Panc1 (cell line): ENCODE measurements at regions not wholly inside any gene's neighbourhood (a gene's known extent, or its start where the extent isn't known, plus 50 kb on each side); places are given as distances from the start of the nearest gene placed in this dataset.

Experiments used
- TCF7L2 ChIP-seq: IDR thresholded peaks from 2 replicates; pipeline ENCODE4 v1.6.1; 2011; ENCODE audit warnings: mild to moderate bottlenecking, low read depth, low read length, inconsistent platforms
- TF ChIP-seq, protein P1 (sequence below), 2 experiments: IDR thresholded peaks; 2 replicates each; pipeline ENCODE4 v1.6.1; 2011 to 2012; ENCODE audit warnings: low read depth in 2 of 2, control low read depth in 1 of 2, low read length in 1 of 2, mild to moderate bottlenecking in 1 of 2, moderate library complexity in 1 of 2; ENCODE audit not compliant: insufficient read depth in 1 of 2
- TF ChIP-seq, protein P2 (sequence below): fragments of 450-650 bp; IDR thresholded peaks from 2 replicates; pipeline ENCODE4 v1.5.1; 2017; ENCODE audit warnings: mild to moderate bottlenecking

DNA sequence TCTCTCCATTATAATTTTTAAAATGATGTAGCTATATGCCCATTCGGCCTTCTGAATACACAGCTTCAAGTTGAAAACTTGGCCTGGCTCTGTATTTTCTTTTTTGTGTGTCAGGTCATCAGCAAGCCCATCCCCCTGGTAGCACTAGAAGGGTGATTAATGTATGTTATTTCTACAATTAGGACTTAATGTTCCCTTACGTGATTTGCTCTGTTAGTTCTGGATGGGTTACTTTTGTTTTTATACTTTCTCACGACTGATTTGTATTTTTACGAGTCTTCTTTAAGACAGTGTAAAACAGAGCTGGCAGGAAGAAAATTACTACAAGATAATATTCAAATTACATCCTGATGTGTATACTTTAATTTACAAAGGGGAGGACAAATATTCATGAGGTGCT lies 88.4 kb upstream of the RGPD4 start:
- no peak for TF ChIP-seq TCF7L2
- TF ChIP-seq, protein P1, sequence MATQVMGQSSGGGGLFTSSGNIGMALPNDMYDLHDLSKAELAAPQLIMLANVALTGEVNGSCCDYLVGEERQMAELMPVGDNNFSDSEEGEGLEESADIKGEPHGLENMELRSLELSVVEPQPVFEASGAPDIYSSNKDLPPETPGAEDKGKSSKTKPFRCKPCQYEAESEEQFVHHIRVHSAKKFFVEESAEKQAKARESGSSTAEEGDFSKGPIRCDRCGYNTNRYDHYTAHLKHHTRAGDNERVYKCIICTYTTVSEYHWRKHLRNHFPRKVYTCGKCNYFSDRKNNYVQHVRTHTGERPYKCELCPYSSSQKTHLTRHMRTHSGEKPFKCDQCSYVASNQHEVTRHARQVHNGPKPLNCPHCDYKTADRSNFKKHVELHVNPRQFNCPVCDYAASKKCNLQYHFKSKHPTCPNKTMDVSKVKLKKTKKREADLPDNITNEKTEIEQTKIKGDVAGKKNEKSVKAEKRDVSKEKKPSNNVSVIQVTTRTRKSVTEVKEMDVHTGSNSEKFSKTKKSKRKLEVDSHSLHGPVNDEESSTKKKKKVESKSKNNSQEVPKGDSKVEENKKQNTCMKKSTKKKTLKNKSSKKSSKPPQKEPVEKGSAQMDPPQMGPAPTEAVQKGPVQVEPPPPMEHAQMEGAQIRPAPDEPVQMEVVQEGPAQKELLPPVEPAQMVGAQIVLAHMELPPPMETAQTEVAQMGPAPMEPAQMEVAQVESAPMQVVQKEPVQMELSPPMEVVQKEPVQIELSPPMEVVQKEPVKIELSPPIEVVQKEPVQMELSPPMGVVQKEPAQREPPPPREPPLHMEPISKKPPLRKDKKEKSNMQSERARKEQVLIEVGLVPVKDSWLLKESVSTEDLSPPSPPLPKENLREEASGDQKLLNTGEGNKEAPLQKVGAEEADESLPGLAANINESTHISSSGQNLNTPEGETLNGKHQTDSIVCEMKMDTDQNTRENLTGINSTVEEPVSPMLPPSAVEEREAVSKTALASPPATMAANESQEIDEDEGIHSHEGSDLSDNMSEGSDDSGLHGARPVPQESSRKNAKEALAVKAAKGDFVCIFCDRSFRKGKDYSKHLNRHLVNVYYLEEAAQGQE (IDR thresholded peaks at IDR 0.05; ENCODE audit: insufficient read depth in 1 of 2, low read depth in 2 of 2, low read length in 1 of 2) = no peak
- TF ChIP-seq, protein P2, sequence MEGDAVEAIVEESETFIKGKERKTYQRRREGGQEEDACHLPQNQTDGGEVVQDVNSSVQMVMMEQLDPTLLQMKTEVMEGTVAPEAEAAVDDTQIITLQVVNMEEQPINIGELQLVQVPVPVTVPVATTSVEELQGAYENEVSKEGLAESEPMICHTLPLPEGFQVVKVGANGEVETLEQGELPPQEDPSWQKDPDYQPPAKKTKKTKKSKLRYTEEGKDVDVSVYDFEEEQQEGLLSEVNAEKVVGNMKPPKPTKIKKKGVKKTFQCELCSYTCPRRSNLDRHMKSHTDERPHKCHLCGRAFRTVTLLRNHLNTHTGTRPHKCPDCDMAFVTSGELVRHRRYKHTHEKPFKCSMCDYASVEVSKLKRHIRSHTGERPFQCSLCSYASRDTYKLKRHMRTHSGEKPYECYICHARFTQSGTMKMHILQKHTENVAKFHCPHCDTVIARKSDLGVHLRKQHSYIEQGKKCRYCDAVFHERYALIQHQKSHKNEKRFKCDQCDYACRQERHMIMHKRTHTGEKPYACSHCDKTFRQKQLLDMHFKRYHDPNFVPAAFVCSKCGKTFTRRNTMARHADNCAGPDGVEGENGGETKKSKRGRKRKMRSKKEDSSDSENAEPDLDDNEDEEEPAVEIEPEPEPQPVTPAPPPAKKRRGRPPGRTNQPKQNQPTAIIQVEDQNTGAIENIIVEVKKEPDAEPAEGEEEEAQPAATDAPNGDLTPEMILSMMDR = no peak
